Thyroid gland (tissue), 4 donors: ENCODE measurements at regions not wholly inside any gene's neighbourhood (a gene's known extent, or its start where the extent isn't known, plus 50 kb on each side); places are given as distances from the start of the nearest gene placed in this dataset.

Experiments
- POLR2A ChIP-seq, 2 donors: fragments of 450-650 bp; IDR thresholded peaks; one replicate each; pipeline ENCODE4 v1.6.1; 2017; ENCODE audit warnings: antibody characterized with exemption in 2 of 2, mild to moderate bottlenecking in 2 of 2, moderate library complexity in 1 of 2
- TF ChIP-seq, protein P1 (sequence below), 6 experiments: fragments of 200-600 bp in 3 of 6; fragments of 450-650 bp in 3 of 6; sonication (generic) in 3 of 6; IDR thresholded peaks; one replicate each; pipeline ENCODE4 v1.5.1; 2016 to 2019; ENCODE audit warnings: antibody characterized with exemption in 6 of 6, mild to moderate bottlenecking in 2 of 6, inconsistent platforms in 1 of 6, moderate library complexity in 1 of 6

DNA sequence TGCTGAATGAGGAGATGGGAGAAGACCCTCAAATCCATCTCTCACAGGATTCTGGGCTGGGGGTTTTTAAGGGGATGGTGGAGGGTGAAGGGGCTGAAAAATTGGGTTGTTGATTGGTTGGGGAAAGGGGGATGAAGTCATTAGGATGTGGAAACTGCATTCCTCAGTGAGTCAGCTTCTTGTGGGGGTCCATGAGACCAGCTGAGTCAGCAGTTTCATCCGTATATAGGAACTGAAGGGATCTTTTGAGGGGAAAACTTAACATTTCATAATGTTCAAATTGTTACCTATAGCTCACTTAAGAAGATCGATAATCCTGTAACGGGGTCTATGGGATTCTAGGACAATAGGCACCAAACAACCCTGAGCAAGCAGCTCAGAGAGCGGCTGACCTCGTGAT is 213.4 kb downstream of the CBLN1 start:
- TF ChIP-seq, protein P1, sequence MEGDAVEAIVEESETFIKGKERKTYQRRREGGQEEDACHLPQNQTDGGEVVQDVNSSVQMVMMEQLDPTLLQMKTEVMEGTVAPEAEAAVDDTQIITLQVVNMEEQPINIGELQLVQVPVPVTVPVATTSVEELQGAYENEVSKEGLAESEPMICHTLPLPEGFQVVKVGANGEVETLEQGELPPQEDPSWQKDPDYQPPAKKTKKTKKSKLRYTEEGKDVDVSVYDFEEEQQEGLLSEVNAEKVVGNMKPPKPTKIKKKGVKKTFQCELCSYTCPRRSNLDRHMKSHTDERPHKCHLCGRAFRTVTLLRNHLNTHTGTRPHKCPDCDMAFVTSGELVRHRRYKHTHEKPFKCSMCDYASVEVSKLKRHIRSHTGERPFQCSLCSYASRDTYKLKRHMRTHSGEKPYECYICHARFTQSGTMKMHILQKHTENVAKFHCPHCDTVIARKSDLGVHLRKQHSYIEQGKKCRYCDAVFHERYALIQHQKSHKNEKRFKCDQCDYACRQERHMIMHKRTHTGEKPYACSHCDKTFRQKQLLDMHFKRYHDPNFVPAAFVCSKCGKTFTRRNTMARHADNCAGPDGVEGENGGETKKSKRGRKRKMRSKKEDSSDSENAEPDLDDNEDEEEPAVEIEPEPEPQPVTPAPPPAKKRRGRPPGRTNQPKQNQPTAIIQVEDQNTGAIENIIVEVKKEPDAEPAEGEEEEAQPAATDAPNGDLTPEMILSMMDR (IDR thresholded peaks at IDR 0.05): no peak
- TF ChIP-seq POLR2A (IDR thresholded peaks at IDR 0.05): no peak
